Inferior parietal cortex (tissue), 1 donor: ENCODE measurements at regions not wholly inside any gene's neighbourhood (a gene's known extent, or its start where the extent isn't known, plus 50 kb on each side); places are given as distances from the start of the nearest gene placed in this dataset.

ENCODE experiments used
- DNase-seq: peaks from one replicate; pipeline ENCODE4 v3.0.0-alpha.2; 2016; ENCODE audit errors: extremely low spot score

DNA sequence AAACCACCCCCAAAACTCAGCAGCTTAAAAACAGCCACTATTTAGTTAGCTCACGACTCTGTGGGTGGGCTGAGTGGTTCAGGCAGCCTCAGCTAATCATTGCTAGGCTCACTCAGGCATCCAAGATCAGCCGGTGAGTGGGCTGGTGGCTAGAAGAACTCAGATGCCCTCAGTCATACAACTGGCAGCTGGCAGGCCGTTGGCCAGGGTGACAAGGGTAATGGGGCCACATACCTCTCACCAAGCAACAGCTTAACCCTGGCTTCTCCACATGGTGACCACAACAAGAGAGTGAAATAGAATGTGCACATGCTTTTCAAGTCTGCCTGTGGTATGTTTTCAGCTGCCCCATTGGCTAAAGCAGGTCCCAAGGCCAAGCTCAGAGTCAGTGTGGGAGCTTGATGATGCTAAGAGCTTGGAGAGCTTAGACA, 435.4 kb upstream of the TSHZ3 start:
- no peak for DNase-seq

DNA sequence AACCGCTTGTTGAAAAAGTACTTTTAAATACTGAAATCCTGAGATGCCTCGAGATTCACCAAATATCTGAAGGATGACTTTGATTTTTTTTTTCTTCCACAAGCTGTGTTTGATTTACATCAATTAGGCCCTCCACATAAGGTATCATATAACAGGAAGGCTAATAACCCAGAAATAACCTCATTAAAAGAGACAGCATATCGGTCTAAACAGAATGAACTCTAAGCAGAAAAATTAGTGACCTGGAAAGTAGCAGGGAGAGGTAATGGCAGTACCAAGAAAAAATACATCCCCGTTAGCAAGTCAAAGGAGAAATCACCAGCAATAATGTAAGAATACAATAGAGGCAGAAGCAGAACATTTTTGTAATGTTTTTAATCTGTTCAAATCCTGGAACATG, 452.4 kb upstream of the TSHZ3 start:
- no peak for DNase-seq

DNA sequence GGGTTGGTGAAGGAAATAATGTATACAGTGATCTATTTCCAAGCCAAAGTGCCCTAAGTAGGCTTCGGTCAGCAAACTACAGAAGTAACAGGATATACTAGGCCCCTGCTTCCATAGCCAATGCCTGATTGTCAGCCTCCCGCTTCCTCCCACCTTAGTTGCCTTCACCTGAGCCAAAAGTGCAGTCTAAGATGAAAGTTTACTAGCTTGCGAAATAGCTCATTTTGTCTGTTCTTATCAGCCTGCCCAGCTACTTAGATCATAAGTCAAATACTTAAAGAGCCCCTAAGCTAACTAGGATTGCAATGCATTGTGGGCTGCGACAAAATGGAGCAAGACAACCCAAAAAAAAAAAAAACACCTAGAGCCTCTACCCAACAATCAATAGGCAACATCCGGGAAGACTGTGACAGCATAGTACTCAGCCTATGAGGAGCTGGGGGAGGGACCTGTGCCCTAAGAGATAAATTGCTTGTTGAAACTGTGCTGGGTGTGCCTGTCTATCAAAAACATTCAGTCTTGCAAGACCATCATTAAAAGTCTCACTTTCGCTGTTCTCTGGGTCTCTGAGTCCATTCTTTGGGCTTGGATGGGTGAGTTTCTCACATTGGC, 454.7 kb upstream of the TSHZ3 start:
- no peak for DNase-seq

DNA sequence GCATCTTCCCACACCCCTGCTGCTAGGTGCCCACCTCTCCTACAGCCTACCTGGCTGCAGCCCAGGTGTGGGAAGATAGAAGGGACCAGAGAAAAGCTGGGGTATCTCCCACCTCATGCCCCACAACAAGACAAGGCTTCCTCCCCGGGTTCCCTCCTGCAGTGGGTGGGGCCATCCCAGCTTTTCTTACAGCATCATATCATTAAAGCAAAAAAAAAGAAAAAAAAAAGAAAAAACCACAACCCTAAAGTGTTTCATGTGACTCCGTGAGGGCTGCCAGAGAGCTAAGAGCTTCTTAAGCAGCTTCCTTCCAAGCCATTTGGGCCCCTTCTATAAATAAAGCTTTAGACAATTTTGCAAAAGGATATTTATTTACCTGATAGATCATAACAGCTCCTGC, 455.4 kb upstream of the TSHZ3 start:
- DNase-seq: no peak

DNA sequence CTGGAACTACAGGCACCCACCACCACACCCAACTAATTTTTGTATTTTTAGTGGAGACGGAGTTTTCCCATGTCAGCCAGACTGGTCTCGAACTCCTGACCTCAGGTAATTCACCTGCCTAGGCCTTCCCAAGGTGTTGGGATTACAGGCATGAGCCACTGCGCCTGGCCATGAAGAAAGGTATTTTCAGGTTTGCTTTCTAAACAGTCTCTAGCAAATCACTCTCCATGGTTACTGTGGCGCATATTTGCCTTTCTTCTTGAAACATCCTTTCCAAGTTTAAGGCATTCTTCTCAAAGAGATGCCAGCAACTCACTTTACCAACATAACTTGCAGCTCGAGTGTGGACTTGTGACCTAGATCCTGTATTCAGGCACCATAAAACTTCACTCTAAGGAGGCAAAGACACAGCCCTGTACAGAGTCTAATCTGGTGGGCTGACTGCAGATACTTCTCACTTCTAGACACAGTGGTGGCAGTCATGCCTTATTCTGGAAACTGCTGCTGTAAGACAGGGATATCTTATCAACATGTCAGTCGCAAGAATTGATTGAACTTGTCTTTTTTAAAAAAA, 461.4 kb upstream of the TSHZ3 start:
- DNase-seq: no peak

DNA sequence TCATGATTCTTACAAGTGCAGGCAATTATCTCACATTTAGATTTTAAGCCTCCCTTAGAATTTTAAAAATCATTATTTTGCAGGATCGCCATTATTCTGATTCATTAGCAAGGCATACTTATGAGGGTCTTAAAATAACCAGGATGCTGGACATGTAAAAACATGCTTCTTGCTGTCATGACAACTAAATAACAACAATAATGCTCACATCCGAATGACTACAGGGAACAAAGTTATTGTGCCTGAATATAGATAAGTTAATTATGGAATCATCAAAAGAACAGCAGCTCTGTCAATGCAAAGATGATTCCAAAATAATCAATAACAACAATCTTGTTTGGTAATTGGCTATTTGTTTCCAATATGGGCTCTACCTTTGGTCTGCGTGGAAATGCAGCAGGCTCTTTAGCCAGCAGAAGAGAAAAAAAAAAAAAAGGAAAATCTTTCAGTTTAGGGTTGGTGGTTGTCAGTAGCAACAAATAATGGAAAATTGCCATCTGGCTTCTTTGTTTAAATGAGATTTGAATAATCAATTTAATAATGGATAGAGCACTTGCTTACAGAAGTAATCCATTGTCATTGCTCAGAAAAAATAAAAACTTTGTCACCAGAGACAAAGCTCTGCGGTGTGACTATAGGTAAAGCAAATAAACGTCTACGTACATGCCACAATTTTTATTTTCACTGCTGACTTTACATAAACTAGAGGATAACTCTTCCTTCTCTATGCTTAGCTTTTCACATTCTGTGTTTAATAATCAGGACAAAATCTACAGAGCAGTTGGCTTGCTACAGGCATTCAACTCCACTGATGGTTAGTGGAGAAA, 468.9 kb upstream of the TSHZ3 start:
- DNase-seq: peak; percentile 2

DNA sequence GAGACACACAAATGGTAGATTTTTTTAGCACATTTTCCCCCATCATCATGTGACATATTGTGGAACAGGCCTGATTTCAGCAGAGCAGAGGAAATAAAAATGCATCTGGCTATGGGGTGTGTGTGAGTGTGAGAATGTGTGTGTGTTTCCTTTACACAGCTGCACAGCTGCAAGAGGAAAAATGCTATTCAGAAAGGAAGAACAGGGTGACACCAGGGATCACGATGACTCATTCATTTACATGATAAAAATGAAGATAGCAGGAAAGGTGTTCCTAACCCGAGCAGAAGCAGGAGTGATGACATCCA, 469.5 kb upstream of the TSHZ3 start:
- peak; percentile 23 for DNase-seq

DNA sequence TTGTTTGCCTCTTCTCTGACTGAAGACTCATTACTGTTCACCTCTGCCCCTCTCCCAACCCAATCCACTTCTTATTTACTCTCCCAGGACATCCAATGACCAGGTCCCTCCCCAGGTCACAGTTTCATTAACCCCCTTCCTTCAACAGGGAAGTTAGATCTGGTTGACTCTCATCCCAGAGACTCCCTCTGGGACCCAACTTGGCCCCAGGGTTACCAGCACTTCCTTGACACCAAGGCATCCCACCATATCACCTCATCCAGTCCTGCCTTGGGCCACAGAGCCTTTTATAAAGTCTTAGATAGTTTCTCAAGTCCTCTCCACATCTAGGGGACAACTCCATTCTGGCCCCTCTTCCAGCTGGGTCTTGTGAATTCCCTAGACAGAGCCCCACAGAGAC, 470.6 kb upstream of the TSHZ3 start:
- DNase-seq: no peak

DNA sequence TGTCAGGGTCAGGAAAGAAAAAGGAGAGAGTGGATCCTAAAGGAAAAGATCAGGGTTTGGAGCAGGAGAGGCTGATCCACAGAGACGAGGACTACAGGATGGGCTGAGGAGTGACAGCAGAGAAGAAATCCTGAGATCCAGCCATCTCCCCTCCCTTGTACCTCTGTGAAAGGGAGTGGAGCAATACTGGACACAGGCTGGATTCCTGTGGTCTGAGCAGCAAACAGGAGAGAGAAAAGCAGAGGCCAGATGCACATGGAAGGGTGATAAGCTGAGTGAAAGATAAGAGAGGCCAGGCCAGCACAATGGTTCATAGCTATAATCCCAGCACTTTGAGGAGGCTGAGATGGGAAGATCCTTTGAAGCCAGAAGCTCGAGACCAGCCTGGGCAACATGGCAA, 472.1 kb upstream of the TSHZ3 start:
- no peak for DNase-seq

DNA sequence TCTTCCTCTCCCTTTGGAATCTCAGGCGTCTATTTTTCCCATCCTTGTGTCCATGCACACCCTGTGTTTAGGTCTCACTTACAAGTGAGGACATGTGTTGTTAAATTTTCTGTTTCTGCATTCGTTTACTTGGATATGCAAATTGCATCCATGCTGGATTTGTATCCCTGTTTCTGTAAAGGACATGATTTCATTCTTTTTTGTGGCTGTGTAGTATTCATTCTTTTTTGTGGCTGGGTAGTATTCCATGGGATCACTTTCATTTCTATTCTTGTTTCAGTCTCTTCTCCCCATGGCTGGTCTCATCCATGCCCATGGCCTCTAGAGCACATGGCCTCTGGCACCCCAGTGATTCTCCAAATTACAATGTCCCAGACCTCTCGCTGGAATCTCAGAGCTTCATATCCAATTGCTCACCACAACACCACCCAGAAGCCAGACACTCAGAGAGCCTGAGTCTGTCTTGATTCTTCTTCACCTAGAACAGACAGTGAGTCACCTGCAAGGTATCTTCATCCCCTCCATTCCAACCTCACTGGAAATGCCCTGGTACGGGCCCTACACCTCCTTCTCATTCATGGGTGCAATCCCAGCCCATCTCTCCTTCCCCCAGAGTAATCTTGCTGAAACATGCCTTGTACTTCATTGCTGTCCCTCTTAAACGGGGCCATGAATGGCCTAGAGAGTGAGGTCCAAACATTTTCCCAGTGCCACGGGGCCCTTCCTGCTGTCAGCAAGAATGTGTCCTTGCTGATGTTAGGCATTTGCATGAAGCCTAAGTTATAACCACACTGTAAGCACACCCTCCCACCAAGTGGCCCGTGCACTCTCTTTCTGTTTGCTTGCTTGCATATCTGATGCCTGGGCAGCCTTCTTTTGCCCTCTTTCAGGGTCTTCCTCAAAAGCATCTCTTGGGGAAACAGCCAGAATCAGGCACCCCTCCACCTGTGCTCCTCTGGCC, 476.2 kb upstream of the TSHZ3 start:
- DNase-seq: no peak

DNA sequence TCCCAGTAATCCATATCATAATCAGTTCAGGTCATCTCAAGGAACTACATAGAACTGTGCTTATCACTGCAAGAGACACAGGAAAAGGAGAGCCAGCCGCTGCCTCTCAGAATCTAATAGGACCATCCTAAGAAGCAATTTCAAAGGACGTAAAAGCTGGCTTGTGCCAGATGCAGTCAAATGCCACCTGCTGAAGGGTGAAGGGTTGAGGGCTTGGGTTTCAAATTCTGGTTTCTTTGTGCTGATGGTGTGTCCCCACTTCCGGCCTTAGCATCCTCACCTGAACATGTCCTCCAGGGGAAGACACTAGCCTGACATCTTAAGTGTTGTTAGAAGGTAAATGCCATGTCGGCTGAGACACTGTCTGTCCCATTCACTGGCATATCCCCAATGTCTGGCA, 477.1 kb upstream of the TSHZ3 start:
- no peak for DNase-seq

DNA sequence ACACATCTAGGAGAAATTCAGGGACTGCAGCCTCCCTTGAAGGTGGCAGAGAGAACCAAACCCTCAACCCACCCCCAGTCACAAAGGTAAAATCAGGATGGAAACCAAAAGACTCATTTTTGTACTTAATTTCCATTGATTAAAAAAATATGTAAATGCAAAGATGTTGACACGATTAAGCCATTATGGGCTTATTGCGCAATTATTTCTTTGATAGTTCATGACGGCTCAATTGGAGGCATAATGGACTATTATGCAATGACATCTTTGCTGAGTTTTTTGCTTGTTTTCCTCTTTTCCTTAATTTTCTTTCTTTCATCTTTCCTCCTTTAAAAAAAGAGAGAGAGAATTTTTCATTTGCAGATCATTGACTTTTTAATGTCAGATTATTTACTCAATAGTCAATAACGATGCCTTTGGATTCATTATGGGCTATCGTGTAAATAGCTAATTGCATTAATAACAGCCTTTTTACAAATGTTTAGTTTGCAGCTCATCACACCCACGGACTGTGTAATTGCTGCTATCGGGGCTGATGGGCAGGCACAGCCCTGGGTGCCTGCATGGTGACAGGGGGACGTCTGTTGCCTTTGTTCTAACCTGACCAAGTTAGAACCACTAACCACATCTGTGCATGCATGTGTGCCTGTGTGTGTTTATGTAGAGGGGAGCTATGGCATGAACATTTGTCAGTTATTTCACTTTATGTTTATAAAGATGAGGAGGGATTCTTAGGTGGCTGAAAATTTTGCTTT, 482.4 kb upstream of the TSHZ3 start:
- no peak for DNase-seq

DNA sequence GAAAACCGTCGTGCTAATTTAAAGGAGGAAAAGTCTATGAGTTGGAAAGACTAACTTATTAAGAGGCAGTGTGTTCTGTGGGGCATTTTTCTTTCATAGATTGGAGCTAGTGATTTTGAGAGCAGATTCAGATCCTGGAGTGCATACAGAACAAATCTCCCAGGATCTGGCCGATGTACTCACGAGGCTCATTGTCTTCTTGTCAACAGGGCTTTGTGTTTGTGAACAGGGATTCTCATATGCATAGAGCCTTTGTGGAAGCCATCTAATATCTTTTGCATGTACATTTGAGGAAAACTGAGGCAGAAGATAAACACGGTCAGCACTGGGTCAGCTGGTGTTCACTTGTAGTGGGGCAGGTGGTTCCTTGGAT, 482.9 kb upstream of the TSHZ3 start:
- peak; percentile 7 for DNase-seq

DNA sequence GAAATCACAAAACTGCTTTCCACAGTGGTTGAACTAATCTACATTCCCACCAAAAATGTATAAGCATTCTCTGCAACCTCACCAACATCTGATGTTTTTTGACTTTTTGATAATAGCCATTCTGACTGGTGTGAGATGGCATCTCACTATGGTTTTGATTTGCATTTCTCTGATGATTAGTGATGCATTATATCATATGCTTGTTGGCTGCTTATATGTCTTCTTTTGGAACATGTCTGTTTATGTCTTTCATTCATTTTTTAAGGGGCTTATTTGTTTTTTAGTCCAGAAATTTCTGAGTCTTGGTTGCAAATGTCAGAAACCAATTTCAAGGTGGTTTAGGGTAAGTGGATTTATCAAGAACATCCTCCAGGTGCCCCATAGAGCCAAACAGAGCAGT, 484.8 kb upstream of the TSHZ3 start:
- DNase-seq: no peak

DNA sequence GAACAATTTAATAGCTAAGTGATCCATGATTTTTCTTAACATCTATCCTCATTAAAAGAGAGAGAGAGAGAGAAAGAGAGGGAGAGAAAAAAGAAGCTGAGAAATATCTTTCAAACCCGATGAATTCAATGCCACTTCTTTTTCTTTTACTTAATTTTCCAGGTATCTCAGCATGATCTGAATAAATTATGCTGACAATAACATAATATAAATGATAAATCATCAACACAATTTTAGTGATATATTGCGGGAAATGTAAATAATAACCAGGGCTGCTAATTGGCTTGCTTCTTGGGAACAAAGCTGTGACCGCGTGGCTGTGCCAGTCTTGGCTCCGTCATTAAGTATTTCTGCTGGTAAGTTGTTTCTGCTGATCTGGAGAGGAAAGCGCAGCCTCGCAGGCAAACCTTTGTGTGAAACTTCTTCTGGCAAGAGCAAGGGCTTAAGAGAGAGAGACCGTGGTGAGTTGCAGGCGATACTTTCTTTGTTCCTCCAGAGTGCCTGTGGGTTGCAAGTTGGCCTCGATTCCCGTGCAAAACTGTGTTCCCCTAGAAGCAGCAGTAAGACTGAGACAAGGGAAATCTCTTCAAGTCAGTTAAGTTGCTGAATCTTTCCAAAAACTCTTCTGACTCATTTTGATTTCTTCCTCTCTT, 489.1 kb upstream of the TSHZ3 start:
- peak; percentile 16 for DNase-seq

DNA sequence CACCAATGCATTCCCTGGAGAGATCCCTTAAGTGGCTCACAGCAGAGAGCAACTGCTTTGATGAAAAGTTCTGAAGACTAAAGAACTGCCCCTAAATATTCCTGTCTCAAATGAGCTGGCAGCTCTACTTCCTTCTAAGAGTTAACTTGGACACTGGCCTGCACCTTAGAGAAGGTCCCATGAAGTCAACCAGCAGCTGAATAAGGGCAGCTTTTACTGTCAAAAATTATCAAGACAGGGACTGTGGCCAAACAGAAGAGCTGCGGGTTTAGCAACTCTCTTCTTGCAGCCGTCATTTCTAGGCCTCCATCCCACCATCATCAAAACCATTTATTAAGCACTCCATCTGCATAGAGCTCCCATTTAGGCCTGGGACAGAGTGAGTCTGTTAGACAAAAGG, 491.1 kb upstream of the TSHZ3 start:
- DNase-seq: no peak

DNA sequence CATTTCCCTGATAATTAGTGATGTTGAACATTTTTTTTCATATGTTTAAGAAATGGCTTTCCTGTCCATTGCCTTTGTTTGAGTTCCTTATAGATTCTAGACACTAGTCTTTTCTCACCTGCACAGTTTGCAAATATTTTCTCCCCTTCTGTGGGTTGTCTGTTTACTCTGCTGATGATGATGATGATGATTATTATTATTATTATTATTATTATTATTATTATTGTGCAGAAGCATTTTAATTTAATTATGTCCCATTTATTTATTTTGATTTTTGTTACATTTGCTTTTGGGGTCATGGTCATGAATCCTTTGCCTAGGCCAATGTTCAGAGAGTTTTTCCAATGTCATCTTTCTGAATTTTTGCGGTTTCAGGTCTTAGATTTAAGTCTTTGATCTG, 492.5 kb upstream of the TSHZ3 start:
- no peak for DNase-seq

DNA sequence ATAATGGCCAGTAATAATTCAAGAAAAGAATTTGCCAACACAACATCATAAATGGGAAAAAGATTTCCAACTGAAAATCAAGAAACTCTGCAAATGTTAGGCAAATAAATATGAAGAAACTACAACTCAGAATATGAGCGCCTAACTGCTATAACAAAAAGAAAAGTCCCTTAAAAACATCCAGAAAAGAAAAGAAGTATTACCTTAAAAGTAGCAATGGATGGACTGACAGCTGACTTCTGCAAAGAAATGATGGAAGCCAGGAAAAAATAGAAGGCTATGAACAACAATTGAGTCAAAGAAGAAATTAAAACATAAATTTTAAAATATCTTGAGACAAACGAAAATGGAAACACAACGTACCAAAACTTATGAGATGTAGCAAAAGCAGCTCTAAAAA, 482.3 kb upstream of the ZNF507 start:
- no peak for DNase-seq

DNA sequence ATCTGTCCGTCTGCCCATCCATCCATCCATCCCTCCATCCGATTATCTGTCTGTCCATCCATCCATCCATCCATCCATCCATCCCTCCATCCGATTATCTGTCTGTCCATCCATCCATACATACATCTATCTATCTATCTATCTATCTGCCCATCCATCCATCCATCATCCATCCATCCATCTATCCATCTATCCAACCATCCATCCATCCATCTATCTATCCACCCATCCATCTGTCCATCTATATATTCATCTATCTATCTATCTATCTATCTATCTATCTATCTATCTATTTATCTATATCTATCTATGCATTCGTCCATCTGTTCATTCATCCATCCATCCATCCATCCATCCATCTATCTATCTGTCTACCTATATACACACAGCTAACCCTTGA, 471.1 kb upstream of the ZNF507 start:
- no peak for DNase-seq

DNA sequence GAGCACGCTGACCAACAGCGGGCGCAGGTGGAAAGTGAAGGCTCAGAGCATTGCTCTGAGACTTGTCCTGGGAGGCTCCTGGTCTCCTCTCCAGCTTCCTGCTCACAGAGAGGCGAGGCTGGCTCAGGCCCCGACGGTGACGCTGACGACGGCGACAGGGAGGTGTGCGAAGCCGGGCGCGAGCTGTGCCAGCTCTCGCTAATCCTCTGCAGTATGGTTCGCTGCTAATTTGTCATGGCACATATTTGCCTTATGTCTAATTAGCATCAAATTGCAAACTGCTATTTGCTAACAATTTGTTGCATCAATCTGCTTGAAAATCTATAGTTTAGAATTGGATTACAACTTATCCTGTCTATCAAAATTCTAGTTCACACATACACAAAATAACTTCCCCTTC, 469.8 kb upstream of the ZNF507 start:
- no peak for DNase-seq

DNA sequence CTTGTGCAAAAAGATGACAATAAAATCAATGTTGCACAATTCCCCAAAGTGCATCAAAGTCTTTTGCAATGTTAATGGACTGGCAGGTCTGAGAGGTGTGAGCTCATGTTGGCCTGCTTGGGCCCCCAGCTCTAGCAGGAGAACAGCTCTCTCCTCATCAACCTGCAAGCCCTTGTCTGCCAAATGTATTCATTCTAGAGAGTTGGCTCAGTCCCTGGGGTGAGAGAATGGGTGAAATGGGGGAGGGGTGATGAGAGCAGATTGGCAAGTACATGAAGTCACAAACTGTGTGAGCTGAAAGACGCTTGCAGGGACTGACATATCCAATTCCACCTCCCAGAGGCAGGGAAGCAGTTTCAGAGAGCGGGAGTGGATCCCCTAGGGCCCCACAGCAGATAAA, 465.1 kb upstream of the ZNF507 start:
- no peak for DNase-seq
